A673 (cell line): ENCODE measurements at regions not wholly inside any gene's neighbourhood (a gene's known extent, or its start where the extent isn't known, plus 50 kb on each side); places are given as distances from the start of the nearest gene placed in this dataset.

ENCODE experiments used
- BruUV-seq: library from RNA; stranded (reverse); fragments of 400-500 nt; replicated peaks from 2 replicates; lab custom pipeline; 2021; lab: Mats Ljungman, UMichigan
- CTCF ChIA-PET: fragments of 300-600 bp; sonication (Branson Sonifier 250); formaldehyde crosslinking; loops from one replicate; lab custom pipeline; 2022; ENCODE audit warnings: antibody characterized with exemption; lab: Charles Lee
- POLR2A ChIA-PET: fragments of 300-600 bp; sonication (Branson Sonifier 250); formaldehyde crosslinking; loops from one replicate; lab custom pipeline; 2022; ENCODE audit warnings: antibody characterized with exemption; ENCODE audit not compliant: low non-redundant PET; lab: Charles Lee
- DNase-seq: peaks from one replicate; pipeline ENCODE4 v3.0.0-alpha.2; 2015; ENCODE audit warnings: low spot score
- H3K27ac ChIP-seq: fragments of 200-600 bp; sonication (generic); 2 replicates; pipeline ENCODE4 v1.5.1; 2016; ENCODE audit warnings: mixed run types, low read depth, mild to moderate bottlenecking, mixed read lengths, antibody characterized with exemption, low read length; ENCODE audit not compliant: poor library complexity, severe bottlenecking
- H3K27me3 ChIP-seq: fragments of 200-600 bp; sonication (generic); replicated peaks from 2 replicates; pipeline ENCODE4 v1.6.1; 2017; ENCODE audit warnings: mixed run types, low read depth, mild to moderate bottlenecking, mixed read lengths, antibody characterized with exemption, low read length; ENCODE audit not compliant: insufficient read depth, poor library complexity
- H3K36me3 ChIP-seq: fragments of 200-600 bp; sonication (generic); 2 replicates; pipeline ENCODE4 v1.6.1; 2016; ENCODE audit warnings: mixed run types, mild to moderate bottlenecking, mixed read lengths, antibody characterized with exemption, low read length; ENCODE audit not compliant: insufficient read depth, poor library complexity, severe bottlenecking
- H3K4me1 ChIP-seq: fragments of 200-600 bp; sonication (generic); 2 replicates; pipeline ENCODE4 v1.6.1; 2017; ENCODE audit warnings: mixed run types, mild to moderate bottlenecking, mixed read lengths, antibody characterized with exemption, low read length; ENCODE audit not compliant: insufficient read depth, poor library complexity, severe bottlenecking
- H3K4me3 ChIP-seq: fragments of 200-600 bp; sonication (generic); 2 replicates; pipeline ENCODE4 v1.5.1; 2016; ENCODE audit warnings: low read depth, mixed run types, mild to moderate bottlenecking, mixed read lengths, low read length; ENCODE audit not compliant: poor library complexity, severe bottlenecking
- H3K9me3 ChIP-seq: fragments of 200-600 bp; sonication (generic); 2 replicates; pipeline ENCODE4 v1.6.1; 2016; ENCODE audit warnings: mixed run types, low read depth, mild to moderate bottlenecking, mixed read lengths, antibody characterized with exemption, low read length; ENCODE audit not compliant: poor library complexity, severe bottlenecking
- EZH2 ChIP-seq: fragments of 200-600 bp; sonication (generic); IDR thresholded peaks from 2 replicates; pipeline ENCODE4 v1.6.1; 2017; ENCODE audit warnings: borderline replicate concordance, low read depth, mild to moderate bottlenecking, mixed read lengths, antibody characterized with exemption, low read length; ENCODE audit not compliant: poor library complexity, severe bottlenecking
- intact Hi-C: fragments of 100-400 bp; cut with micrococcal nuclease; formaldehyde crosslinking; loops from one replicate; pipeline ENCODE4 v1.10.0; 2022; ENCODE audit not compliant: unreplicated experiment
- TF ChIP-seq, protein P1 (sequence below): fragments of 300-800, 200-600 bp; sonication (generic); conservative IDR thresholded peaks from 2 replicates; pipeline ENCODE4 v1.5.1; 2017; ENCODE audit warnings: low read depth, mild to moderate bottlenecking, antibody characterized with exemption, low read length, moderate library complexity, mixed read lengths

DNA sequence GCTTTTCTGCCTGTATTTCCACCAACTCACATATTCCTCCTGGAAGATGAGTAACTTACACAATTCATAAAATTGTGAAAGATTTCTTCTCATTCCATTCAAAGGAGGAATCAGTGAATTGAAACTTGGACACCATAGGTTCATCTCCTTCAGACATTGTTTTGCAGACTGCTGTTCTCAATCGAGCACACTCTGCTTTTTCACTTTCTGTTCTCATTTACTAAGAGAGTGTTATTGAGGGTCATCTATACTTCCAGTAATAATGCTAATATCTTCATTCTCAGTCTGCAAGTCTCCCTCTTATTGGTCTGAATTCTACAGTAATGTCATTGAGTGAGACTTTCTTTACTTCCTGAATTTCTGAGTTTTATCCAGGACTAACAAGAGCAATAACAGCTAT lies 67.5 kb upstream of the FUT9 start:
- no TSS peak for BruUV-seq
- H3K4me3 ChIP-seq, result no peak overlapping the region
- POLR2A ChIA-PET, result no interaction called here
- CTCF ChIA-PET, result no interaction called here
- H3K9me3 ChIP-seq, result no peaks in the 10 kb centered on the region
- TF ChIP-seq, protein P1, sequence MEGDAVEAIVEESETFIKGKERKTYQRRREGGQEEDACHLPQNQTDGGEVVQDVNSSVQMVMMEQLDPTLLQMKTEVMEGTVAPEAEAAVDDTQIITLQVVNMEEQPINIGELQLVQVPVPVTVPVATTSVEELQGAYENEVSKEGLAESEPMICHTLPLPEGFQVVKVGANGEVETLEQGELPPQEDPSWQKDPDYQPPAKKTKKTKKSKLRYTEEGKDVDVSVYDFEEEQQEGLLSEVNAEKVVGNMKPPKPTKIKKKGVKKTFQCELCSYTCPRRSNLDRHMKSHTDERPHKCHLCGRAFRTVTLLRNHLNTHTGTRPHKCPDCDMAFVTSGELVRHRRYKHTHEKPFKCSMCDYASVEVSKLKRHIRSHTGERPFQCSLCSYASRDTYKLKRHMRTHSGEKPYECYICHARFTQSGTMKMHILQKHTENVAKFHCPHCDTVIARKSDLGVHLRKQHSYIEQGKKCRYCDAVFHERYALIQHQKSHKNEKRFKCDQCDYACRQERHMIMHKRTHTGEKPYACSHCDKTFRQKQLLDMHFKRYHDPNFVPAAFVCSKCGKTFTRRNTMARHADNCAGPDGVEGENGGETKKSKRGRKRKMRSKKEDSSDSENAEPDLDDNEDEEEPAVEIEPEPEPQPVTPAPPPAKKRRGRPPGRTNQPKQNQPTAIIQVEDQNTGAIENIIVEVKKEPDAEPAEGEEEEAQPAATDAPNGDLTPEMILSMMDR, result no peak
- TF ChIP-seq EZH2, result no peak
- H3K27ac ChIP-seq, result no peak overlapping the region
- intact Hi-C loops, result no loop called here
- no peaks in the 10 kb centered on the region for H3K4me1 ChIP-seq
- H3K36me3 ChIP-seq, result no peaks in the 10 kb centered on the region
- DNase-seq, result no peak
- no peaks in the 10 kb centered on the region for H3K27me3 ChIP-seq

DNA sequence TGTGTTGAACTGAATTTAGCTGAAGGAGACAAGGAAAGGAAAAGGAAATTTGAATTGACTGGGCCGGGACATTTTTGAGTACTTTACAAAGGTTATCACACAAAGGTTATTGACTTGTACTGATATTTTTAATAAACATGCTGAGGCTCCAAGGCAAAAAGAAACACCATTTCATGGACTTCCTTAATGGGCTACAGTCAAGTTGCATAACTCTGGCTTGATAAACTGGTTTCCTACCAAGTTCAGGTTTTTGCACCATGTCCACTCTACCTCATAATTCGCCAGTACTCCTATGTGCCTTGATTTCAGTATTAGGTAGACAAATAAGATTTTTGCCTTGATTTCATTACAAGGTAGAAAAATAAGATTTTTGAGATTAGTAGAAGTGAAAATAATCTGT lies 65.8 kb upstream of the FUT9 start:
- POLR2A ChIA-PET, result no interaction called here
- intact Hi-C loops, result no loop called here
- no peaks in the 10 kb centered on the region for H3K27me3 ChIP-seq

DNA sequence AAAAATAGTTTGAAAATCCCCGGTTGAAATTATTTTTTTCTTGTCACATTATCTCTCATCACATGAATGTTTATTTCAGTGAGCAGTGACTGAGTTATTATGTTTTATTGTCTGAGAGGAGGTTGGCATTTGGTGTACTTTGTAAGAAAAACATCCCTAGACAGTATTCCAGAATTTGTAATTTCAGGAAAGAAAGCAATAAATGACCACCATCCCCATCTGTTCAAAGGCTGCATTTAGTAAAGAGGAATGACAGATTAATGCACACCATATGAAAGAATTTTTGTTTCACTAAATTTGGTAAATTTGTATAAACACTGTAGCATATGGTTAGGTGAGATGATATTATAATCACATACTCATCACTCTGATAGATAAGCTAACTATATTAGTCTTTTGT lies 57.1 kb upstream of the FUT9 start:
- CTCF ChIA-PET, result no interaction called here
- no peak for DNase-seq
- Histone ChIP-seq H3K9me3 (no peaks in the 10 kb centered on the region), H3K36me3 (no peaks in the 10 kb centered on the region), H3K27me3 (no peaks in the 10 kb centered on the region), H3K27ac (no peak overlapping the region), H3K4me3 (no peak overlapping the region), H3K4me1 (no peaks in the 10 kb centered on the region)
- POLR2A ChIA-PET, result no interaction called here
- TF ChIP-seq EZH2, result no peak
- TF ChIP-seq, protein P1, result no peak
- intact Hi-C loops, result no loop called here
- BruUV-seq, result no TSS peak

More for the DNA sequence above, 65.8 kb upstream of the FUT9 start:
- H3K4me1 ChIP-seq, result no peaks in the 10 kb centered on the region
- no peak for DNase-seq
- no peak overlapping the region for H3K4me3 ChIP-seq
- H3K36me3 ChIP-seq, result no peaks in the 10 kb centered on the region
- TF ChIP-seq EZH2, result no peak
- BruUV-seq, result no TSS peak
- H3K9me3 ChIP-seq, result no peaks in the 10 kb centered on the region
- H3K27ac ChIP-seq, result no peak overlapping the region
- CTCF ChIA-PET, result no interaction called here

DNA sequence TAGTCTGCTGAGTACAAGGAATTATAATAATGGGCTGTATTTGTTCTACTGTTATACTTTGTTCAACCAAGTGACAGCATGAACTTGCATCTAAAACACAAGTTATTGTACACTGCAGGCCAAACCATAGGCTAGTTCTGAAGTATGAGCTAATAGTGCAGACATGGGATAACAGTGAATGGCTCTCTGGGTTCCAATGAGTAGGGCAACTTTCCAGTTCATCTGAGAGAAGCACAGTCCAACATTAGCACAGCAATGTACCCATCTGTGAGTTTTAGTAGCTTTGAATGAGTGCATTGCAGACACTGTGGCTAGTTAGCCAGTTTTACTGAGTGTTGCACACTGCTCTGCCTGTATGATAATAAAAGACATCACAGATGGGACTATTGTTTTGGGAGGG lies 56.5 kb upstream of the FUT9 start:
- no peak overlapping the region for H3K27ac ChIP-seq
- H3K4me1 ChIP-seq, result no peaks in the 10 kb centered on the region
- TF ChIP-seq, protein P1, result no peak
- no peak for TF ChIP-seq EZH2
- intact Hi-C loops, result no loop called here
- ChIA-PET POLR2A (no interaction called here), CTCF (no interaction called here)
- no TSS peak for BruUV-seq
- H3K9me3 ChIP-seq, result no peaks in the 10 kb centered on the region
- no peak for DNase-seq
- no peaks in the 10 kb centered on the region for H3K36me3 ChIP-seq
- no peak overlapping the region for H3K4me3 ChIP-seq
- no peaks in the 10 kb centered on the region for H3K27me3 ChIP-seq
